GM12865 (cell line): ENCODE measurements at regions not wholly inside any gene's neighbourhood (a gene's known extent, or its start where the extent isn't known, plus 50 kb on each side); places are given as distances from the start of the nearest gene placed in this dataset.

ENCODE experiments used
- DNase-seq: peaks from one replicate; pipeline ENCODE4 v3.0.0; 2010; ENCODE audit warnings: low read depth
- H3K4me3 ChIP-seq: 2 replicates; pipeline ENCODE4 v1.5.1; 2011; ENCODE audit warnings: mild to moderate bottlenecking, low read depth, low read length, control low read depth
- CTCF ChIP-seq: IDR thresholded peaks from 2 replicates; pipeline ENCODE4 v1.5.1; 2011; ENCODE audit warnings: low read length, control low read depth, low read depth, inconsistent platforms; ENCODE audit not compliant: insufficient read depth; ENCODE audit errors: missing control alignments

- no peak for TF ChIP-seq CTCF
- DNase-seq = no peak
- H3K4me3 ChIP-seq = no peak overlapping the region
Measured at GRCh38 chr3:40858364-40859115, 333.8 kb downstream of the ZNF621 start.

- no peak for TF ChIP-seq CTCF
- no peak for DNase-seq
Measured at GRCh38 chr3:40862946-40863345, 336.4 kb upstream of the CTNNB1 start.

GRCh38 chr3:40864146-40864782 lies 335.0 kb upstream of the CTNNB1 start:
- no peak for DNase-seq
- TF ChIP-seq CTCF = no peak

More at GRCh38 chr3:40862946-40863345, 336.4 kb upstream of the CTNNB1 start:
- no peak overlapping the region for H3K4me3 ChIP-seq

GRCh38 chr3:40864915-40865314 lies 334.4 kb upstream of the CTNNB1 start:
- no peak for DNase-seq

More at GRCh38 chr3:40864146-40864782, 335.0 kb upstream of the CTNNB1 start:
- H3K4me3 ChIP-seq = no peak overlapping the region

GRCh38 chr3:40867797-40868196 lies 331.5 kb upstream of the CTNNB1 start:
- no peak for DNase-seq
- no peak for TF ChIP-seq CTCF
- H3K4me3 ChIP-seq = no peak overlapping the region

More at GRCh38 chr3:40864915-40865314, 334.4 kb upstream of the CTNNB1 start:
- no peak overlapping the region for H3K4me3 ChIP-seq
- no peak for TF ChIP-seq CTCF

- no peak for TF ChIP-seq CTCF
- H3K4me3 ChIP-seq = no peak overlapping the region
- DNase-seq = no peak
Measured at GRCh38 chr3:40869013-40869412, 330.3 kb upstream of the CTNNB1 start.

GRCh38 chr3:40869939-40870338 lies 329.4 kb upstream of the CTNNB1 start:
- H3K4me3 ChIP-seq = no peak overlapping the region
- DNase-seq = no peak
- no peak for TF ChIP-seq CTCF
